ENCODE measurements at regions not wholly inside any gene's neighbourhood (a gene's known extent, or its start where the extent isn't known, plus 50 kb on each side); places are given as distances from the start of the nearest gene placed in this dataset.

- CTCF ChIA-PET = no interaction called here
- DNase-seq (ENCODE audit: low spot score) = peak; percentile 15
- TF ChIP-seq CTCF (conservative IDR thresholded peaks at IDR 0.05; ENCODE audit: low read depth) = no peak
- H3K27ac ChIP-seq = no peak overlapping the region
- POLR2A ChIA-PET (ENCODE audit: low non-redundant PET) = no interaction called here
Observed at GRCh38 chr2:209340522-209340921, 83.3 kb upstream of the MAP2 start.

- POLR2A ChIA-PET (ENCODE audit: low non-redundant PET) = no interaction called here
- CTCF ChIA-PET = interaction anchor here (0.9 to 1.7 kb wide), 2 partner anchors 10 to 79 kb away, joined by 4 to 5 read pairs; partner anchors contain the start of gene MAP2
- no peak for TF ChIP-seq CTCF (conservative IDR thresholded peaks at IDR 0.05; ENCODE audit: low read depth)
- DNase-seq (ENCODE audit: low spot score) = no peak
- no peak overlapping the region for H3K27ac ChIP-seq
Observed at GRCh38 chr2:209344349-209344748, 79.5 kb upstream of the MAP2 start.

DNA sequence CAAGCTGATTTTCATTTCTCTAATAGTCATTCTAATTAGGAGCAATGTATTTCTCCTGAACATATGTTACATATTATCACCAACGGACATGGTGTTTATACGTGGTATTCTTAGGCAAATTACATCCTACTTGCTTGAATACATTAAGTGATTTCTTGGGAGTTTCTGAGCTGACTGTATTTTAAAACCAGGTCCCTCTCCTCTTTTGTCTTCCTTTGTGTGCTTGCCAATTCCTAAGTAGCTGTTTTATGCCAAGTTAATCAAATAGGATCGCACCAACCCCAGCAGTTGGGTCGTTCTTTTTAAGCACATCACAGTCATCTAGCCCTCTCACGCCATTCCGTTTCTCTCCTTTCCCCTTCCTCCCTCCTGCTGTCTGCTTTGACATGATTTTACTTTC is 75.4 kb upstream of the MAP2 start:
- CTCF ChIA-PET = no interaction called here
- TF ChIP-seq CTCF (conservative IDR thresholded peaks at IDR 0.05; ENCODE audit: low read depth) = no peak
- H3K27ac ChIP-seq = no peak overlapping the region
- DNase-seq (ENCODE audit: low spot score) = no peak
- POLR2A ChIA-PET (ENCODE audit: low non-redundant PET) = no interaction called here

GRCh38 chr2:209351636-209352035 is 72.2 kb upstream of the MAP2 start:
- TF ChIP-seq CTCF (conservative IDR thresholded peaks at IDR 0.05; ENCODE audit: low read depth) = no peak
- ChIA-PET CTCF (interaction anchor here (0.7 kb wide), 1 partner anchor 32 kb away, joined by 3 read pairs; no protein-coding TSS in a partner anchor), POLR2A (ENCODE audit: low non-redundant PET) (no interaction called here)
- no peak for DNase-seq (ENCODE audit: low spot score)
- H3K27ac ChIP-seq = no peak overlapping the region

DNA sequence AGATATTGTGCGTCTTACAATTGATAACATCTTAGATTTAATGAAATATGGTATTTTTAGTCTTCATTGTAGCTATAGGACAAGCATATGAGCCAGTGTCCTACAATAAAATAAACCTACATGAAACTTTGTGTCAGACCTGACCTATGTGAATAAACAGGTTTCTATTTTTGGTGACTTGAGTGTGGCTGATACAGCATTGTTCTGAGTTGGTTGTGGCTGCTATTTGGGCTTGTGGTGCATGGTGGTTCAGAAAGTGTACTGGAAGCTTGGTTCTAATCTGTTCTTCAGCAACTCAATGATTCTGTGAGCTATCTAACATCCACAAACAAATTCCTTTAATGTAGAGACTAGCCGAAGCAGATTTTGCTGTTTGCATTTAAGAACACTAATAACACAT is 64.9 kb upstream of the MAP2 start:
- DNase-seq (ENCODE audit: low spot score) = no peak
- ChIA-PET POLR2A (ENCODE audit: low non-redundant PET) (no interaction called here), CTCF (interaction anchor here (0.5 kb wide), 1 partner anchor 13 kb away, joined by 3 read pairs; no protein-coding TSS in a partner anchor)
- no peak overlapping the region for H3K27ac ChIP-seq
- no peak for TF ChIP-seq CTCF (conservative IDR thresholded peaks at IDR 0.05; ENCODE audit: low read depth)

- no peak for TF ChIP-seq CTCF (conservative IDR thresholded peaks at IDR 0.05; ENCODE audit: low read depth)
- no peak for DNase-seq (ENCODE audit: low spot score)
- POLR2A ChIA-PET (ENCODE audit: low non-redundant PET) = no interaction called here
- H3K27ac ChIP-seq = no peak overlapping the region
- CTCF ChIA-PET = interaction anchor here (0.6 kb wide), 1 partner anchor 158 kb away, joined by 4 read pairs; no protein-coding TSS in a partner anchor
Observed at GRCh38 chr2:209367075-209367747, 56.6 kb upstream of the MAP2 start.
